ENCODE measurements at regions not wholly inside any gene's neighbourhood (a gene's known extent, or its start where the extent isn't known, plus 50 kb on each side); places are given as distances from the start of the nearest gene placed in this dataset.

- no peak overlapping the region for H2AFZ ChIP-seq (ENCODE audit: low read depth, low read length, poor library complexity, severe bottlenecking)
- no peaks in the 10 kb centered on the region for H3K4me1 ChIP-seq (ENCODE audit: control insufficient read depth in 1 of 2, insufficient read depth in 2 of 2, low read length in 2 of 2)
- no peak overlapping the region for H3K27ac ChIP-seq (ENCODE audit: low read depth, low read length)
- DNase-seq (ENCODE audit: low read depth, low spot score), result no peak
- ChIA-PET CTCF (no interaction called here), POLR2A (no interaction called here), RAD21 (ENCODE audit: low non-redundant PET in 1 of 2, low total read pairs in 2 of 2, uncharacterized antibody in 2 of 2, unreplicated experiment in 2 of 2) (no interaction called here)
- no peaks in the 10 kb centered on the region; the same call in 1 of the 2 replicates for H4K20me1 ChIP-seq (ENCODE audit: insufficient read depth)
- no peaks in the 10 kb centered on the region for H3K79me2 ChIP-seq (ENCODE audit: insufficient read depth, low read length)
- H3K9ac ChIP-seq (ENCODE audit: low read length), result no peak overlapping the region
- no peaks in the 10 kb centered on the region for H3K27me3 ChIP-seq (ENCODE audit: insufficient read depth, low read length)
- no peaks in the 10 kb centered on the region for H3K9me3 ChIP-seq (ENCODE audit: control insufficient read depth in 1 of 2, insufficient read depth in 1 of 2, low read depth in 1 of 2, low read length in 2 of 2)
- no peaks in the 10 kb centered on the region for H3K36me3 ChIP-seq (ENCODE audit: control insufficient read depth in 1 of 2, insufficient read depth in 2 of 2, low read length in 2 of 2)
- no peak overlapping the region for H3K4me2 ChIP-seq (ENCODE audit: low read length)
- TF ChIP-seq YY1 (IDR thresholded peaks at IDR 0.05; ENCODE audit: extremely low read depth, insufficient replicate concordance, low read depth, low read length) (no peak), ZFX (IDR thresholded peaks at IDR 0.05) (no peak), POLR2A (IDR thresholded peaks at IDR 0.05; ENCODE audit: borderline replicate concordance, extremely low read depth, insufficient read depth, insufficient read length) (no peak), CTCF (IDR thresholded peaks at IDR 0.05 in 2 of 3, conservative IDR thresholded peaks at IDR 0.05 in 1 of 3; ENCODE audit: borderline replicate concordance in 1 of 3, insufficient read depth in 1 of 3, low read depth in 2 of 3, low read length in 2 of 3) (no peak)
- H3K4me3 ChIP-seq (replicated peaks in 1 of 2; ENCODE audit: low read depth in 1 of 2, low read length in 2 of 2), result no peak overlapping the region
- H3K9me2 ChIP-seq (ENCODE audit: insufficient read depth), result no peaks in the 10 kb centered on the region
- BruUV-seq (replicated peaks), result no TSS peak
- ATAC-seq, result no peak
- intact Hi-C loops (cut with micrococcal nuclease), result no loop called here
Measured at GRCh38 chr4:137333031-137333430, 199.3 kb downstream of the PCDH18 start.

- H4K20me1 ChIP-seq (ENCODE audit: insufficient read depth), result no peaks in the 10 kb centered on the region
- H3K9me3 ChIP-seq (ENCODE audit: control insufficient read depth in 1 of 2, insufficient read depth in 1 of 2, low read depth in 1 of 2, low read length in 2 of 2), result no peaks in the 10 kb centered on the region
- no peak for ATAC-seq
- no peak overlapping the region for H3K9ac ChIP-seq (ENCODE audit: low read length)
- ChIA-PET POLR2A (no interaction called here), CTCF (no interaction called here), RAD21 (ENCODE audit: low non-redundant PET in 1 of 2, low total read pairs in 2 of 2, uncharacterized antibody in 2 of 2, unreplicated experiment in 2 of 2) (no interaction called here)
- no peak overlapping the region for H3K27ac ChIP-seq (ENCODE audit: low read depth, low read length)
- H3K79me2 ChIP-seq (ENCODE audit: insufficient read depth, low read length), result no peaks in the 10 kb centered on the region
- H3K27me3 ChIP-seq (ENCODE audit: insufficient read depth, low read length), result no peaks in the 10 kb centered on the region
- intact Hi-C loops (cut with micrococcal nuclease), result no loop called here
- no peak overlapping the region for H3K4me2 ChIP-seq (ENCODE audit: low read length)
- H3K4me3 ChIP-seq (replicated peaks in 1 of 2; ENCODE audit: low read depth in 1 of 2, low read length in 2 of 2), result no peak overlapping the region
- H3K9me2 ChIP-seq (ENCODE audit: insufficient read depth), result no peaks in the 10 kb centered on the region
- TF ChIP-seq SIN3A (IDR thresholded peaks at IDR 0.05; ENCODE audit: low read depth), result no peak
- H3K4me1 ChIP-seq (ENCODE audit: control insufficient read depth in 1 of 2, insufficient read depth in 2 of 2, low read length in 2 of 2), result no peaks in the 10 kb centered on the region
- no peak overlapping the region for H2AFZ ChIP-seq (ENCODE audit: low read depth, low read length, poor library complexity, severe bottlenecking)
- no peak for DNase-seq (ENCODE audit: low read depth, low spot score)
- no peaks in the 10 kb centered on the region for H3K36me3 ChIP-seq (ENCODE audit: control insufficient read depth in 1 of 2, insufficient read depth in 2 of 2, low read length in 2 of 2)
- BruUV-seq (replicated peaks), result no TSS peak
Measured at GRCh38 chr4:137312257-137312656, 220.0 kb downstream of the PCDH18 start.

Data from HCT116 (cell line).